Activated B cell treated with CpG ODN at 0.5 μM for 24 hours (primary cell): ENCODE measurements at regions not wholly inside any gene's neighbourhood (a gene's known extent, or its start where the extent isn't known, plus 50 kb on each side); places are given as distances from the start of the nearest gene placed in this dataset.
"Not testable (repeated sequence)": the region's sequence is repeated elsewhere in the genome, so short reads cannot be mapped to it uniquely, and the experiment has no call there.

Source experiments
- ATAC-seq: fragments of 200-7000 bp; cut with Tn5 transposase; one replicate; pipeline ENCODE4 v1.10.0; 2021; ENCODE audit warnings: low read depth, mild to moderate bottlenecking, moderate library complexity
- CTCF ChIA-PET: fragments of 350-600 bp; sonication (Branson Sonifier 250); formaldehyde crosslinking; loops from one replicate; lab custom pipeline; 2021; ENCODE audit warnings: antibody characterized with exemption; lab: Charles Lee
- POLR2A ChIA-PET: fragments of 350-600 bp; sonication (Branson Sonifier 250); formaldehyde crosslinking; loops from one replicate; lab custom pipeline; 2021; ENCODE audit warnings: antibody characterized with exemption; lab: Charles Lee
- DNase-seq: peaks from one replicate; pipeline ENCODE4 v3.0.0; 2022
- H3K27ac Mint-ChIP-seq: one replicate; pipeline ENCODE4 v1.8.0; 2020; ENCODE audit warnings: mixed read lengths
- H3K27me3 Mint-ChIP-seq: one replicate; pipeline ENCODE4 v1.8.0; 2021; ENCODE audit warnings: mixed read lengths
- H3K36me3 Mint-ChIP-seq: one replicate; pipeline ENCODE4 v1.8.0; 2021; ENCODE audit warnings: low read depth, mixed read lengths
- H3K4me1 Mint-ChIP-seq: one replicate; pipeline ENCODE4 v1.8.0; 2021; ENCODE audit warnings: mixed read lengths
- H3K4me3 Mint-ChIP-seq: one replicate; pipeline ENCODE4 v1.8.0; 2020; ENCODE audit warnings: mild to moderate bottlenecking, mixed read lengths
- H3K9me3 Mint-ChIP-seq: one replicate; pipeline ENCODE4 v1.8.0; 2020; ENCODE audit warnings: mixed read lengths
- intact Hi-C: fragments of 100-400 bp; cut with micrococcal nuclease; formaldehyde crosslinking; loops from one replicate; pipeline ENCODE4 v1.15.1; 2024
- TF ChIP-seq, protein P1 (sequence below): fragments of 200-600 bp; IDR thresholded peaks from one replicate; pipeline ENCODE4 v1.8.0; 2022; ENCODE audit warnings: antibody characterized with exemption, mild to moderate bottlenecking

DNA sequence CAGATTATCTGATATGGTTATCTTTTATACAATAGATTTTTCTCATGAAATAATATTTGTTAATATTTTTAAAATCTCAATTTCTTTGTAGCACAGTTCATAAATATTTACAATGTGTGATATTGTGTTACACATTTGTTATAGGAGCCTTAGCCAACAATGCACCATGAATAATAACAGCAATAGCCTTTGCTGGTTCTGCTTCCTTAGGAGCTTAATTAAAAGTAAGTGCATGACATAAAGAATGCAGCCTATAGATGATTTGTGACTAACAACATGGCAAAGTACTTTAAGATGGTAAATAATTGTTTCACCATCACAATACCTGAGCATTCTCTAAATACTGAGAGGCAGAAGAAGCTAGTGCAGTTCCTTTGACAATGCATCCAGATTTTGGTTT, 156.3 kb upstream of the RASSF8 start:
- Mint-ChIP-seq H3K36me3 (no peaks in the 10 kb centered on the region), H3K4me1 (no peaks in the 10 kb centered on the region), H3K4me3 (no peak overlapping the region), H3K27me3 (peaks cover 2% of the 10 kb centered on the region), H3K9me3 (no peaks in the 10 kb centered on the region), H3K27ac (no peak overlapping the region)
- DNase-seq (no peak), ATAC-seq (no peak)
- POLR2A ChIA-PET: no interaction called here
- TF ChIP-seq, protein P1, sequence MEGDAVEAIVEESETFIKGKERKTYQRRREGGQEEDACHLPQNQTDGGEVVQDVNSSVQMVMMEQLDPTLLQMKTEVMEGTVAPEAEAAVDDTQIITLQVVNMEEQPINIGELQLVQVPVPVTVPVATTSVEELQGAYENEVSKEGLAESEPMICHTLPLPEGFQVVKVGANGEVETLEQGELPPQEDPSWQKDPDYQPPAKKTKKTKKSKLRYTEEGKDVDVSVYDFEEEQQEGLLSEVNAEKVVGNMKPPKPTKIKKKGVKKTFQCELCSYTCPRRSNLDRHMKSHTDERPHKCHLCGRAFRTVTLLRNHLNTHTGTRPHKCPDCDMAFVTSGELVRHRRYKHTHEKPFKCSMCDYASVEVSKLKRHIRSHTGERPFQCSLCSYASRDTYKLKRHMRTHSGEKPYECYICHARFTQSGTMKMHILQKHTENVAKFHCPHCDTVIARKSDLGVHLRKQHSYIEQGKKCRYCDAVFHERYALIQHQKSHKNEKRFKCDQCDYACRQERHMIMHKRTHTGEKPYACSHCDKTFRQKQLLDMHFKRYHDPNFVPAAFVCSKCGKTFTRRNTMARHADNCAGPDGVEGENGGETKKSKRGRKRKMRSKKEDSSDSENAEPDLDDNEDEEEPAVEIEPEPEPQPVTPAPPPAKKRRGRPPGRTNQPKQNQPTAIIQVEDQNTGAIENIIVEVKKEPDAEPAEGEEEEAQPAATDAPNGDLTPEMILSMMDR: no peak
- CTCF ChIA-PET: no interaction called here
- intact Hi-C loops: no loop called here

DNA sequence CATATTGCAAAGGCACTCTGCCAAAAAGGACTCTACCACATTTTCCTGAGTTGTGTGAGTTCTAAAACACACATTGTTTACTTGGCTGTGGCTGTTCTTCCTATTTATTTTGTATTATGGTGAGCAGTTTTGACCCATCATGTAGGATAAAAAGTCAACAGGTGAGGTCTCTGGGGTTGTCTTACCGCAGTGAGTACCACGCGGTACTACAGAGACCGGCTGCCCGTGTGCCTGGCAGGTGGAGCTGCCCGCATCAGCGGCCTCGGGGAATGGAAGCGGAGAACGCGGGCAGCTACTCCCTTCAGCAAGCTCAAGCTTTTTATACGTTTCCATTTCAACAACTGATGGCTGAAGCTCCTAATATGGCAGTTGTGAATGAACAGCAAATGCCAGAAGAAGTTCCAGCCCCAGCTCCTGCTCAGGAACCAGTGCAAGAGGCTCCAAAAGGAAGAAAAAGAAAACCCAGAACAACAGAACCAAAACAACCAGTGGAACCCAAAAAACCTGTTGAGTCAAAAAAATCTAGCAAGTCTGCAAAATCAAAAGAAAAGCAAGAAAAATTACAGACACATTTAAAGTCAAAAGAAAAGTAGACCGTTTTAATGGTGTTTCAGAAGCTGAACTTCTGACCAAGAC, 155.3 kb upstream of the RASSF8 start:
- POLR2A ChIA-PET, DNase-seq, CTCF ChIA-PET, H3K36me3 Mint-ChIP-seq, intact Hi-C loops, H3K4me1 Mint-ChIP-seq, ATAC-seq, H3K9me3 Mint-ChIP-seq, H3K4me3 Mint-ChIP-seq, H3K27ac Mint-ChIP-seq, H3K27me3 Mint-ChIP-seq: not testable (repeated sequence)

DNA sequence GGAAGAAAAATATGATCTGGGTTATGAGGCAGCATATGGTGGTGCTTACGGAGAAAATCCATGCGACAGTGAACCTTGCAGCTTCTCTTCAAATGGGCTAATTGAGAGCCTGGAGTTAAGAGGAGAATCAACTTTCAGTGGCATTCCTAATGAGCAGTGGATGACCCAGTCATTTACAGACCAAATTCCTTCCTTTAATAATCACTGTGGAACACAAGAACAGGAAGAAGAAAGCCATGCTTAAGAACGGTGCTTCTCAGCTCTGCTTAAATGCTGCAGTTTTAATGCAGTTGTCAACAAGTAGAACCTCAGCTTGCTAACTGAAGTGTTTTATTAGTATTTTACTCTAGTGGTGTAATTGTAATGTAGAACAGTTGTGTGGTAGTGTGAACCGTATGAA, 154.2 kb upstream of the RASSF8 start:
- H3K36me3 Mint-ChIP-seq, POLR2A ChIA-PET, H3K9me3 Mint-ChIP-seq, H3K4me1 Mint-ChIP-seq, H3K27me3 Mint-ChIP-seq, DNase-seq, H3K4me3 Mint-ChIP-seq, H3K27ac Mint-ChIP-seq, ATAC-seq, CTCF ChIA-PET, intact Hi-C loops: not testable (repeated sequence)

DNA sequence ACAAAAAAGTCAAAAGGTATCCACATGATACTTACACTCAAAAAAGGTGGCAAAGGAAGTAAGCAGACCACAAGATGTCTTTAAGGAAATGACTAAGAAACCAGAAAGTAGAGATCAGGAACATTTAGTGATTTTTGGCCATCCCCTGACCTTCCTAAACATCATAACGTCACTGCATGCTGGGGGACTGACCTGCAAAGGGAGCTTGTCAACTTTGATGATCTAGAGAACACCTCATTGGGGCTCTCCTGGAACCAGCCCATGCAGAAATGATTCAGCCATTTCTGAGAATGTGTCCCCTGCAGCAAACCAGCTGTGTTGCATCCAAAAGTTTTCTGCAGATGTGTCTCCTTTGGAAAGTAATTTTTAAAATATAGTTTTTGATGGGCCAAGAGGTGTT, 152.2 kb upstream of the RASSF8 start:
- ChIA-PET POLR2A (interaction anchor here (0.6 kb wide), 1 partner anchor 9 kb away, joined by 4 read pairs; no protein-coding TSS in a partner anchor), CTCF (no interaction called here)
- Mint-ChIP-seq H3K9me3 (peaks cover 7% of the 10 kb centered on the region), H3K36me3 (no peaks in the 10 kb centered on the region), H3K4me1 (peaks cover 2% of the 10 kb centered on the region), H3K4me3 (no peak overlapping the region), H3K27me3 (peaks cover 6% of the 10 kb centered on the region), H3K27ac (no peak overlapping the region)
- ATAC-seq: no peak
- TF ChIP-seq, protein P1: no peak
- intact Hi-C loops: no loop called here
- no peak for DNase-seq

DNA sequence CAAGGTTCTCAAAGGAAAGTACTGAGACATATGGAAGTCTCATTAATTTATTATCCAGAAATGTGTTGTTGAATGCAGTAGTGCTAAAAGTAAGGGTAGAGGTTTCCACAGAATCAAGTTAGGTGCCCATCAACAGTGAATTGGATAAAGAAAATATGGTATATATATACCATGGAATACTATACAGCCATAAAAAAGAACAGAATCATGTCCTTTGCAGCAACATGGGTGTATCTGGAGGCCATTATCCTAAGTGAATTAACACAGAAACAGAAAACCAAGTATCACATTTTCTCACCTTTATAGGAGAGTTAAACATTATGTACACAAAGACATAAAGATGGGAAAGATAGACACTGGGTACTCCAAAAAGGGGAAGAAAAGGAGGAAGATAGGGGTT, 149.9 kb upstream of the RASSF8 start:
- CTCF ChIA-PET: no interaction called here
- Mint-ChIP-seq H3K4me3 (no peak overlapping the region), H3K27me3 (peaks cover 6% of the 10 kb centered on the region), H3K4me1 (peaks cover 5% of the 10 kb centered on the region), H3K27ac (no peak overlapping the region), H3K9me3 (peaks cover 7% of the 10 kb centered on the region), H3K36me3 (no peaks in the 10 kb centered on the region)
- no peak for ATAC-seq
- intact Hi-C loops: no loop called here
- POLR2A ChIA-PET: no interaction called here
- TF ChIP-seq, protein P1: no peak
- no peak for DNase-seq

DNA sequence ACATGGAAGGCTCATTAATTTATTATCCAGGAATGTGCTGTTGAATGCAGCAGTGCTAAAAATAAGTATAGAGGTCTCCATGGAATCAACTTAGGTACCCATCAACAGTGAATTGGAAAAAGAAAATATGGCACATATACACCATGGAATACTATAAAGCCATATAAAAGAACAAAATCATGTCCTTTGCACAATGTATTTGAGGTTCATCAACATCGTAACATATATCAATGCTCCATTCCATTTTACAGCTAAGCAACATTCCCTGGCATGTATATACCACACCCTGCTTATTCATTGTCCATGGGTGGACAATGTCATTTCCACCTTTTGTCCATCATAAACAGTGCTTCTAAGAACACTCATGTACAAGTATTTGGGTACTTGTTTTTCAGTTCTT, 147.8 kb upstream of the RASSF8 start:
- DNase-seq (no peak), ATAC-seq (no peak)
- ChIA-PET POLR2A (no interaction called here), CTCF (no interaction called here)
- no peak overlapping the region for H3K4me3 Mint-ChIP-seq
- H3K27ac Mint-ChIP-seq: no peak overlapping the region
- intact Hi-C loops: no loop called here
- peaks cover 5% of the 10 kb centered on the region for H3K4me1 Mint-ChIP-seq
- TF ChIP-seq, protein P1: no peak
- H3K36me3 Mint-ChIP-seq: no peaks in the 10 kb centered on the region
- H3K27me3 Mint-ChIP-seq: peaks cover 6% of the 10 kb centered on the region
- peaks cover 7% of the 10 kb centered on the region for H3K9me3 Mint-ChIP-seq
